Gastroesophageal sphincter (tissue), 4 donors: ENCODE measurements at regions not wholly inside any gene's neighbourhood (a gene's known extent, or its start where the extent isn't known, plus 50 kb on each side); places are given as distances from the start of the nearest gene placed in this dataset.

Experiments
- ATAC-seq: fragments of 150-250 bp; one replicate; pipeline ENCODE4 v1.9.1; 2016; ENCODE audit warnings: mild to moderate bottlenecking, moderate library complexity
- H3K27ac ChIP-seq, 4 donors: fragments of 200-600 bp; sonication (generic) in 3 of 4; 1 replicate in 3 of 4; 2 replicates in 1 of 4; pipeline ENCODE4 v1.5.1; 2016 to 2019
- H3K27me3 ChIP-seq: fragments of 200-600 bp; sonication (generic); one replicate; pipeline ENCODE4 v1.5.1; 2019
- H3K36me3 ChIP-seq, 2 donors: fragments of 200-600 bp; sonication (generic); one replicate each; pipeline ENCODE4 v1.5.1; 2019; ENCODE audit warnings: control low read depth in 1 of 2
- H3K4me1 ChIP-seq, 3 donors: fragments of 200-600 bp; sonication (generic); 1 replicate in 2 of 3; 2 replicates in 1 of 3; pipeline ENCODE4 v1.5.1; 2016 to 2019; ENCODE audit warnings: control low read depth in 2 of 3
- H3K4me3 ChIP-seq, 2 donors: fragments of 200-600 bp; sonication (generic); one replicate each; pipeline ENCODE4 v1.5.1; 2019; ENCODE audit warnings: mild to moderate bottlenecking in 1 of 2, moderate library complexity in 1 of 2
- H3K9me3 ChIP-seq, 3 donors: fragments of 200-600 bp; sonication (generic); one replicate each; pipeline ENCODE4 v1.5.1; 2017 to 2019; ENCODE audit warnings: control low read depth in 2 of 3
- CTCF ChIP-seq, 4 experiments: fragments of 200-600 bp in 2 of 4; fragments of 450-650 bp in 2 of 4; sonication (generic) in 1 of 4; IDR thresholded peaks; one replicate each; pipeline ENCODE4 v1.5.1; 2017 to 2019; ENCODE audit warnings: antibody characterized with exemption in 4 of 4, mild to moderate bottlenecking in 2 of 4, moderate library complexity in 2 of 4
- EP300 ChIP-seq: sonication (generic); formaldehyde crosslinking; IDR thresholded peaks from one replicate; pipeline ENCODE4 v1.6.1; 2017; ENCODE audit warnings: antibody characterized with exemption, mild to moderate bottlenecking
- POLR2A ChIP-seq, 2 donors: fragments of 450-650 bp; IDR thresholded peaks; one replicate each; pipeline ENCODE4 v1.6.1; 2017; ENCODE audit warnings: antibody characterized with exemption in 2 of 2, mild to moderate bottlenecking in 2 of 2, moderate library complexity in 1 of 2
- POLR2AphosphoS5 ChIP-seq: sonication (generic); formaldehyde crosslinking; IDR thresholded peaks from one replicate; pipeline ENCODE4 v1.6.1; 2017; ENCODE audit warnings: antibody characterized with exemption
- WGBS, 2 donors: methylation state at CpG; one replicate each; pipeline ENCODE4 v1.1.5; 2018; ENCODE audit warnings: low coverage in 1 of 2; 5-methylcytosine and 5-hydroxymethylcytosine counted together

DNA sequence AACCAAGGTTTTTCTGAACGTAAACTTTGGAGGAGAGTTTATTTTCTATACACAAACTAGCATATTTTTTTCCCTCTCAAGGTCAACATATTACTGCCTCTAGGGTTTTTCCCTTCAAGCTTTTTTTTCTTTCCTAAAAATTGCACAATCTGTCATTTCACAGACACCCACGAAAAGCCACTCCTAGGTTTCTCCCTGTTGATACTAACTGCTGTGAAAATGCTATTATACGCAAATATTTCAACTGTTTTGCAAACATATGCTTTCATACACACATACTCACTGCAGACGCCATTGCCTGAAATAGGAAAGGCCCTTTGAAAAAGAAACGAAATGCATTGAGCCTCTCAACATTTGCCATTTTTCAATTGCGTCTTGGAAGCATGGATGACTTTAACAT, 333.0 kb downstream of the CD83 start:
- Histone ChIP-seq H3K27me3 (no peaks in the 10 kb centered on the region), H3K4me1 (peaks cover 0 to 30% (median 0%) of the 10 kb centered on the region in 3 donors), H3K9me3 (peaks cover 0 to 3% (median 0%) of the 10 kb centered on the region in 3 donors), H3K27ac (no peak overlapping the region), H3K36me3 (no peaks in the 10 kb centered on the region), H3K4me3 (no peak overlapping the region)
- no peak for ATAC-seq
- TF ChIP-seq EP300 (no peak), POLR2AphosphoS5 (no peak), POLR2A (IDR thresholded peaks at IDR 0.05) (no peak), CTCF (IDR thresholded peaks at IDR 0.05) (no peak)
- 82 to 84% methylated on average over 6 of the region's 6 CpGs for WGBS, 2 donors

GRCh38 chr6:14451594-14452374, 334.2 kb downstream of the CD83 start:
- ATAC-seq: no peak
- Histone ChIP-seq H3K9me3 (peaks cover 0 to 3% (median 0%) of the 10 kb centered on the region in 3 donors), H3K27ac (no peak overlapping the region), H3K4me3 (no peak overlapping the region), H3K4me1 (peaks cover 0 to 42% (median 0%) of the 10 kb centered on the region in 3 donors), H3K27me3 (no peaks in the 10 kb centered on the region), H3K36me3 (no peaks in the 10 kb centered on the region)
- TF ChIP-seq POLR2AphosphoS5 (no peak), POLR2A (IDR thresholded peaks at IDR 0.05) (no peak), CTCF (IDR thresholded peaks at IDR 0.05) (no peak), EP300 (no peak)
- WGBS, 2 donors: 97 to 98% methylated on average over 6 to 8 of the region's 9 CpGs

- Histone ChIP-seq H3K27ac (no peak overlapping the region), H3K36me3 (no peaks in the 10 kb centered on the region), H3K27me3 (no peaks in the 10 kb centered on the region), H3K9me3 (peaks cover 0 to 3% (median 0%) of the 10 kb centered on the region in 3 donors), H3K4me3 (no peak overlapping the region), H3K4me1 (peaks cover 0 to 53% (median 0%) of the 10 kb centered on the region in 3 donors)
- WGBS, 2 donors: 72 to 89% methylated on average over 5 to 12 of the region's 17 CpGs
- TF ChIP-seq CTCF (IDR thresholded peaks at IDR 0.05) (no peak), EP300 (no peak), POLR2A (IDR thresholded peaks at IDR 0.05) (no peak), POLR2AphosphoS5 (no peak)
- peak; percentile 27 for ATAC-seq
Observed at GRCh38 chr6:14452567-14453527, 335.3 kb downstream of the CD83 start.

DNA sequence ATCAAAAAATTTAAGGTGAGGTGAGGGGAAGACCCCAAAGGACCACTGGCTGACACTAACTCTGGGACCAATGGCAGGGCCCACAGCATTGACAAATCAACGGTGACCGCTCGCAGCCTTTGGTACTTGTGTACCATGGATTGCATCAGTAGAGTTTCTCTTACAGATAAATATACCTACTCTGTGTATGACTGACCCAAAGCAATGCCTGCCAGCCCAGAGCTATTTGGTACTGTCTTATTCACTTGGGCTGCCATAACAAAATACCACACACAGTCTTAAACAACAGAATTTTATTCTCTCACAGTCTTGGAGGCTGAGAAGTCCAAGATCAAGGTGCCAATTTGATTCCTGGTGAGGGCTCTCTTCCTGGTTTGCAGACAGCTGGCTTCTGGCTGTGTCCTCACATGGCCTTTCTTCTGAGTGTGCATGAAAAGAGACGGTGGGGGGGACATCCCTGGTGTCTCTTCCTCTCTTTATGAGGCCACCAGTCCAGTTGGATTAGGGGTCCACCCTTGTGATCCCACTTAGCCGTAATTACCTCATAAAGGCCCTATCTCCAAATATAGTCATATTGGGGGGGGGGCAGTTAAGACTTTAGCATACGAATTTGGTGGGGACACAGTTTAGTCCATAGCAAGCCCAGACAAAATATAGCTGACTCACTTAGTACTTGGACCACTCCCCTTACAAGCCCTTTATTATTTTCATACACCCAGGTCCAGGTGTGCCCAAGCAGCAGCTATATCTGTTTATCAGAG, 336.3 kb downstream of the CD83 start:
- no peaks in the 10 kb centered on the region for H3K9me3 ChIP-seq
- no peaks in the 10 kb centered on the region for H3K27me3 ChIP-seq
- 85 to 98% methylated on average over 5 to 6 of the region's 6 CpGs for WGBS, 2 donors
- no peak for ATAC-seq
- no peak for TF ChIP-seq EP300
- TF ChIP-seq POLR2A (IDR thresholded peaks at IDR 0.05): no peak
- no peak for TF ChIP-seq POLR2AphosphoS5
- no peak for TF ChIP-seq CTCF (IDR thresholded peaks at IDR 0.05)
- no peak overlapping the region for H3K4me3 ChIP-seq
- H3K4me1 ChIP-seq: peaks cover 0 to 63% (median 0%) of the 10 kb centered on the region in 3 donors
- H3K36me3 ChIP-seq: no peaks in the 10 kb centered on the region
- no peak overlapping the region for H3K27ac ChIP-seq
